Epidermal melanocyte (primary cell): ENCODE measurements at regions not wholly inside any gene's neighbourhood (a gene's known extent, or its start where the extent isn't known, plus 50 kb on each side); places are given as distances from the start of the nearest gene placed in this dataset.

Experiments used
- DNase-seq: peaks from one replicate; pipeline ENCODE4 v3.0.0; 2011; ENCODE audit warnings: low spot score; ENCODE audit not compliant: insufficient read length

- no peak for DNase-seq
Observed at GRCh38 chr2:2673406-2673805, 342.3 kb upstream of the MYT1L start.

DNA sequence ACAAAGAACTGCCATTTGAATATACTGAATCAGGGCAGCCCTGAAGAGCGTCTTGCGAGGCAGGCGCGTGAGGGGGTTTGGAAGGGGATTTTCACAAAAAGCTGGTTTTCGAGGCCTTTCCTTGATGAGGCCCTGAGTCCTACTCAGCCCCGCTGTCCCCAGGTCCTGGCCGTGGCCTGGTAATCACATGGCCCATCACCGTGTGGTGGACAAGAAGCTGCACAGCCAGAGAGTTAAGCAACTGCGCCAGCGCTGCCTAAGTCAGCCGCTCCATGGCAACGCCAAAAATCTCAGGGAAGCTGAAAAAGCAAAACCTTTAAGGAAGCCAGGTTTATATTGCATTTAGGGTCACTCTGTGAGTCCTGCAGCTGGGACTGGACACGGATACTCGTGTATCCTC lies 341.2 kb upstream of the MYT1L start:
- DNase-seq: no peak

DNA sequence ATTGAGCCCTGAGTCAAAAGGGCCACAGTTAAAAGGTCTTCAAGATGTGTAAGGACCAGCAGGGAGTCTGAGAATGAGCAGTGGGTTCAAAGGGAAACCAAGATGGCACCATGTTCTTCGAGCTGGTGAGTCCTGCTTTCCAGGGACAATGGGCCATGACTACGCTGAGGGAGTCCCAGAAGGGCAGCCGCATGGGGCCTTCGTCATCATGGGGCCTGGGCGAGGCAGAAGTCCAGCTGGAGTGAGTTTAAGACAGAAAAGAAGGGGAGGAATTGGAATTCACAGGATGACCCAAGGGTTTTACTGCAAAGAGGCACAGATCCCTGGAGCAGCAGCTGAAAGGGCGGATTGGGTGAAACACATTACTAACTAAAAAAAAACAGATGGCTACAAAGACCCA lies 340.8 kb upstream of the MYT1L start:
- no peak for DNase-seq

DNA sequence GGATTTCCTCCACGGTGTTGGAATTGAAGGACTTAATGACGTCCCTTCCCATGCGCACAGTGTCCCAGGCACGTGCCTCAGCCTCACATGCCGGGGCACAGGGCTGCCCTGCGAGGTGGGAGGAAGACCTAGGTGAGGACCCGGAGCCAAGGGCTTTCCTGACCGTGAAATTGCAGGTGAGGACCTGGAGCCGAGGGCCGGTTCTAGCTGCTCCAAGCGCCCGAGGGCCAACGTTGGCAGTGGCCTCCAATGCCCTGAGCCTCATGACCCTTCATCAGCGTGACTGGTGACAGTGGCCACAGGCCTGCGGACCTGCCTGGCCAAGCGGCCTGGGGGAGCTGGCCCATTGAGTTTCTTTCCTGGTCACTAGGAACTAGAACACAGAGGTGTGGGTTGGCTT lies 338.2 kb upstream of the MYT1L start:
- no peak for DNase-seq

DNA sequence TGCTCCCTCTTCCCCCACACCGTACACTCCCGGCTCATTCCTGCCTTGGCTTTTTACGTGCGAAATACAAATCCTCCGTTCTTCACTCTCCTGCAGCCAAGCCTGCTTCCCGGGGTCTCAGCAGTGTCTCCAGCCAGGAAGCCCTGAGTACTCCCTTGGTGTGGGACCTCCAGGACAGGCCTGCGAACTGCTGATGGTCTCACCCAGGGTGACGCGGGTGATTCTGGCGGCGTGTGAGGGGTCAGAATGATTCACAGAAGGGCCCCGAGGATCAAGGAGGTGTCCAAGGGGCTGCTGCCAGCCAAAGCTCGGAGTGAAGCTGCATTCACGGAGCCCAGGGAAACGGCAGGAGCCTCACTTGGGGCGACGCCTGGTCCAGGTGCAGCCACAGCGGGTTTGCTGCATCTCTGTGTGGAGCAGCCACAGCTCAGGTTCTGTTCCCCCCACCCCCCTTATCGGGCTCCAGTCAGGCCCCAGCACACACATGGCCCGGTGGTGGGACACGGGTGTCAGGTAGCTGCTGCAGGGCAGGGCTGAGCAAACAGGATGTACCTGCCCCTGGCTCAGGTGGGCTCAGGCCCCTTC lies 337.7 kb upstream of the MYT1L start:
- DNase-seq: no peak

- DNase-seq: no peak
Observed at GRCh38 chr2:2667690-2668089, 336.6 kb upstream of the MYT1L start.

GRCh38 chr2:2665834-2666133 lies 334.7 kb upstream of the MYT1L start:
- no peak for DNase-seq

GRCh38 chr2:2664989-2665833 lies 334.1 kb upstream of the MYT1L start:
- no peak for DNase-seq

DNA sequence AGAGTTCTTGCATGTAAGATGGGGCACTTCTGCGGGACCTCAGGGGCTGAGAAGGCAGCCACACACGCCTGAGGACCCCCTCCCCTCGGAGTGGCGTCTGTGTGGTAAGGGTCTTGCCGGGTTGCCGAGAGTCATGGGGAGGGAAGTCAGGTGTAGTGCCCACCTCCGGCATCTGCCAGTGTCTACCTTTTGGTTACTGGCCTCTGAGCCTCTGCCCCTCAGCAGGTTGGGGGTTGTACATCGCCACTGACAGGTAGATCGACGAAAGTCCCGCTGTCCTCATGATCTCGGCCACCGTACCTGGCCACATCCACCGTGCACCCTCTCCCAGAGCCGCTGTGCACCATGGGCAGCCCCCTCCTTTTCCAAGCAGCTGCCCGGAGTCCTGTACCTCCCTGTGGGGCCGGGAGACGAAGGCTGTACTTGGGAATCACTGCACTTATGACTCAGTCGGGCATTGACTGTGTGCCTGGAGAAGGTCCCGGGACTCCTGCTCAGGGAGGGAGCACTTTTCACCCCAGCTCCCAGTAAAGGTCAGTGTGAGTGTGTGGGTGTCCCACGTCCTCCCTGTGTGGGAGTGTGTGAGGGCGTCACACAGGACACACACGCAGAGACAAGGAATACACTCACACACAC lies 332.4 kb upstream of the MYT1L start:
- no peak for DNase-seq

- no peak for DNase-seq
Observed at GRCh38 chr2:2662847-2663356, 331.8 kb upstream of the MYT1L start.

DNA sequence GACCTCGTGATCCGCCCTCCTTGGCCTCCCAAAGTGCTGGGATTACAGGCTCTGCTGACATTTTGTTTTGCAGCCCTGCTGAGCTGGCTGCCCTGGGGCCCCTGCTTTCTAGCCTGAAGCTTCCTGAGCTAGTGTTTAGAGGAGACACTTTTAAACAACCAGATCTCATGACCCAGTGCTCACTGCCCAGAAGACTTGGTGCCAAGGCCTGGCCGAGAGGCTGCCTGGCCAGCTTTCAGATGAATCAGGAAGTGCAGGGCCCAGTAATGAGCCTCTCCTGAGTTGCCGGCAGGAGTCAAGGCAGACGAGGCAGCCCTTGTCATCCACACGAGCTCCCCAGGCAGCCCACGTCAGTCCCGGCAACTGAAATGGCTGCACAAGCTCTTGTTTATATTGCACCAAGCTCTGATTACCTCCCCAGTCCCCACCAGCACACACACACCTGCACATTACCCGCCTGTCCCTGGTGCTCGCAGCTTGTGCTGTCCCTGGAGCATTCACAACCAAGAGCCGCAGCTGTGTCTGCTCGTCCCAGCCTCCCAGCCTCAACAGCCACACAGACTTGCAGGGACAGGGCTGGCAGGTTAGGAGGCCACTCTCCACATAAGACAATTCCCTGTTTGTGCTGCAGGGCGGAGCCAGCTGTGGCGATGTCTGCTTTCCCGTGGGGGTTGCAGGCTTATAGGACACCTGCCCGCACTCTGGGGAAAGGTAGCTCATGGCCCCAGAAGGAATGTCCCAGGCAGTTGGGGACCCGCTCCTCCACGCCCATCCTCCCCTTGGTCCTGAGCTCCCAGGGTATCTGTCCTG lies 331.2 kb upstream of the MYT1L start:
- no peak for DNase-seq

DNA sequence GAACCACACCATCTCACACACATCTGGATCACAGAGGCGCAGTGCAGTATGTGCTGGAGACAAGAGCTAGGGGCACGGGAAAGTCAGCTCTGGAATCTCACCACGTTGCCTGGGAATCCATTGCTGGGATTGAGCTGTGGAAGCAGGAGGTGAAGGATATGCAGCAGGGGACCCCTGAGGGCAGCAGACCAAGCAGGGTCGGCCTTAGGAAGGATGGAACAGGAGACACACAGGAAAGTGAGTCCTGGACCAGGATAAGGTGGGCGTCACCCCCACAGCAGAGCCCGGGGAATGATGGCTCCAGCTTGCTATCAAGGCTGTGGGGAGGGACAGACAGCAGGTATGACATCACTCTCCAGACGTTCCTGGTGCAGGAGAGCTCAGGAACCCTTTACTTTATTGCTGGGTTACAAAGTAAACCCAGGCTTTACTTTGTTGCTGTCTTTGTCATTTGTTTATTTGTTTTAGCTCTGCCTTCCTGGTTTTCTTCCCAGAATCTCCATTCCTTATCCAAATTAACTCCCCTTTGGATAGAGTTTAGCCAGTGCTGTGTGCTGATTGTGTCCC lies 329.8 kb upstream of the MYT1L start:
- DNase-seq: no peak

- no peak for DNase-seq
Observed at GRCh38 chr2:2657121-2657962, 326.3 kb upstream of the MYT1L start.

DNA sequence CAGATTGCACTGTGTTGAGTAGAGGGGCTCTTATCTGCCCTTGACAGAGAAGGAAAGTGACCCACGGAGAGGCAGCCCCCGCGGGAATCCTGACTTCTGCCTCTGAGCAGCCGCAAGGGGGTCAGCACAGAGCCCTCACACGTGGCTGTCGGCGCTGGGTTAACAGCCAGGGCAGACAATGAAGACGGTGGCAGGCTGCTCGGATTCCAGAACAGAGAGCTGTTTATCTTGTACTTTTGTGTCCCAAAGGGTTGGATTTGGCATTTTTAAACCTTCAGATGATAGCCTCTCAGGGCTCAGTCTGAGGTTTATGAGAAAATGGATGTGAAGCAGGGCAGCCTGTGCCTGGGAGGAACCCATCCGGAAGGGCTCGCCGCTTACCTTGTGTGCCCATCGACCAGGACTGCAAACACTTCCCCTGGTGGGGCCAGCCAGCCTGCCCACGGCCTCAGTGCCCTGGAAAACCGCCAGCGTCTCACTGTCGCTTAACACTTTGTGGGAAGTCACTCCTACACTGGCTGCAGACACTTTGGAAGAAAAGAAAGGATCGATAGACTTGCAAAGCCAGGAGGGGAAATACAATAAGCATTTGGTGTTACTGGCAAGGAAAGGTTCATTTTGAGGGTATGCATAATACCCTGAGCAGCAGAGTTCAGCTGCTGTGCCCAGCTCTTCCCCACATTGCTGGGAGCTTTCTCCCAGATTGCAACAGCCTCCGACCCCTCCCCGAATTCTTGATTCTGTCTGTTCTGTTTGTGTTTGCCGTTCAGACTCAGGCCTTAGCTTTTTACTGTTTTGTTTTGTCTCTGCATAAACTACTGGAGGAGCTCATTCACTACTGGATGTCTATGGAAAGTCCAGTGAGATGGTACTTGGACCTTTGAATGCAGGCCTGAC lies 325.3 kb upstream of the MYT1L start:
- no peak for DNase-seq

DNA sequence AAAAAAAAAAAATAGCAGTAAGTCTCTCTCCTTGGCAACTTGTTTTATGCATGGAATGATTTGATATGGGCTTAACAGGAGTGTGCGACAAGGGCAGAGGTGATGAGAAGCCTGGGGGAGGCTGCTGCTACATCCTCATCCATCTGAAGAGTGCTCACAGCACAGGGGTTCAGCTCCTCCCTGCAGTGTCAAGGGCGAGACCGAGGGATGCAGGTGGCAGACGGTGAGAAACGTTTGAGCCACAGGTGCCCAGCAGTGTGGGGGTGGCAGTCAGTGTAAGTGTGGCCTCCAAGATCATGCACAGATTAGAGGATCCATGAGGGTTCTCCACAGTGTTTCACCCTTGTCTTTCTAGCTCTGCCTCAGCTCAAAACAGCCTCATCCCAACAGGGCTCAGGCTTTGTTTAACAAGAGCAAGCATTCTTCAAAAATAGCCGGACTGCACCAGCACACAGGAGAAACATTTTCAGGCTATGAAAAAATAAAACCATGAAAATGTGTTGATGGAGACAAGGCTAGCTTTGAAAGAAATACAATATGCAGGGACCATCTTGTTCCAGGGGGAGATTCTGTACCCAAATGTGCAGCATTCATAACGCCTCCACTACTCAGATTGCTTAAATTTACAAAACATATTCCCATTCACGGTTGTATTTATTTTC lies 324.5 kb upstream of the MYT1L start:
- no peak for DNase-seq

GRCh38 chr2:2653231-2653630 lies 322.2 kb upstream of the MYT1L start:
- no peak for DNase-seq

DNA sequence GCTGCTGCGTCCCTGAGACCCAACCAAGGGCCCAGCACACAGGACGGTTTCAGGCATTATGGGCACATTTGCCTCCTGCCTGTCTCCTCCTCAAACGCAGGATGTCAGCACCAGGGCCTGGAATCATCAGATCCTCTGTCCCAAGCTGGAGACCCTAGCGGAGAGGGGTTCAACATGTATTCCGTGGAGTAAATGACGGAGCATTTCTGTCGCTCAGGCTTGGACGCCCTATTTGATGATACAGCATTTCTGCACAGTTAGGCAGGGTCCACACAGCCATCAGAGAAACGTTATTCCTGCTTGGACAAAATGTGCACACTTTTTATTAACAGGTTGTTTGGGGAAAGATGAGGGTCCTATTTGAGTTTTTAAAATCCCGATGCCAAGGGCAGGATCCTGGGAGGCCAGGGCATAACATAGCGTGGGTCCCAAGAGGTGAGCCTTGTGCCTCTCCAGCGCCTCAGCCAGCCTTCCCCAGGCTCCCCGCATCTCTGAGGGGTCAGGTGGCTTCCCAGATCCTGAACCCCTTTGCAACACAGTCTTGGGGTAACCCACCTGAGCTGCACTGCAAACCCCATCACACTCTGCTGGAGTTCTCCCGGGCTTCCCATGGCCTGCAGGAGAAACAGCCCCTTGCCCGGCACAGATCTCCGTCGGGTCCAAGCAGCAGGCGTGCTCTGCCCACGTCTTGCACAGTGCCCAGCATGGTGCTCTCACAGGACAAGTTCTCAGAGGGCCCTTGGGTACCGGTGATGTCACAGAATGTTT lies 319.7 kb upstream of the MYT1L start:
- DNase-seq: no peak
